GM23338 (cell line): ENCODE measurements at regions not wholly inside any gene's neighbourhood (a gene's known extent, or its start where the extent isn't known, plus 50 kb on each side); places are given as distances from the start of the nearest gene placed in this dataset.

Experiments used
- ETS1 ChIP-seq: IDR thresholded peaks from 2 replicates; pipeline ENCODE4 v1.6.1; 2016; ENCODE audit warnings: antibody characterized with exemption
- EZH2 ChIP-seq: fragments of 200-600 bp; sonication (generic); IDR thresholded peaks from one replicate; pipeline ENCODE4 v1.8.0; 2017; ENCODE audit warnings: antibody characterized with exemption, mild to moderate bottlenecking, low read depth; ENCODE audit not compliant: unreplicated experiment
- POLR2AphosphoS5 ChIP-seq: IDR thresholded peaks from 2 replicates; pipeline ENCODE4 v1.6.1; 2016; ENCODE audit warnings: antibody characterized with exemption, low read depth
- STAT1 ChIP-seq: IDR thresholded peaks from one replicate; pipeline ENCODE4 v1.6.1; 2016; ENCODE audit warnings: antibody characterized with exemption; ENCODE audit not compliant: unreplicated experiment
- ZNF114 ChIP-seq: fragments of 250-450 bp; sonication (Bioruptor Pico); IDR thresholded peaks from 2 replicates; pipeline ENCODE4 v1.5.0; 2020; ENCODE audit warnings: mild to moderate bottlenecking, moderate library complexity
- TF ChIP-seq, protein P1 (sequence below), 2 experiments: fragments of 200-600 bp in 1 of 2; sonication (generic) in 1 of 2; conservative IDR thresholded peaks; 2 replicates each; pipeline versions ENCODE4 v1.5.1 to v1.6.1; 2016 to 2017; ENCODE audit warnings: antibody characterized with exemption in 2 of 2, low read depth in 2 of 2, mild to moderate bottlenecking in 2 of 2, moderate library complexity in 1 of 2
- TF ChIP-seq, protein P2 (sequence below): IDR thresholded peaks from one replicate; pipeline ENCODE4 v1.6.1; 2018; ENCODE audit warnings: antibody characterized with exemption; ENCODE audit not compliant: unreplicated experiment

DNA sequence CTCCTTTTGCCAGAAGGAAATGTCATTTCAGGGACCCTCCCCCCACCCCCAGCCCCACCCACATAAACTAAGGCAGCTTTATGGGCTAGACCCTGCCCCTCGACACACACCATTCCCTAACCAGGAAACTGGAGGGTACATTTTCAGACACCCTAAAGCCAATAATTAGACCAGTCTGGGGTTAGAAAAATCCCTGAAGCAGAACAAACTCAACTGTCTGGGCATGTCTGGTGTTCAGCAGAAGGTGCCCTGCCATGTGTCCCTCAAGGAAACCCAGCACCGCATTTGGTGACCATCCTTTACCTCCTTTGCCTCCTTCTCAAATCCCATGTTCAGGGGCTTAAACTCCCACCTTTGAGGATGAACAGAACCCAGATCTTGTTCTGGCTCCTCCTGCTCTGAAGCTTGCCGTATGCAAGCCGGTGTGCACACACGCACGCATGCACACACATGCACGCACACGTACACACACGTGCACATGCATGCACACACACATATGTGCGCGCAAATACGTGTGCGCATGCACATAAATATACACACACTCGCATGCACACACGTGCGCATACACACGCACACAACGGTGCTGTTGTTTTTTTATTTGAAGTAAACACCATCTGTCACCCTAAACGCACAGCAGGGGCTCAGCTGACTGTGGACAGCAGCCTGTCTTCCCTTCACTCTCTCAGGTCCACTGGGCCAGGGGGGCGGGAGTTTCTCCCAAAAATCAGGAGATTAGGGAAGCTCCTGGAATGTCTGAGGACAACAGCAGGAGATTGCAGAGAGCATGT is 156.8 kb upstream of the TNRC6C start:
- TF ChIP-seq, protein P1, sequence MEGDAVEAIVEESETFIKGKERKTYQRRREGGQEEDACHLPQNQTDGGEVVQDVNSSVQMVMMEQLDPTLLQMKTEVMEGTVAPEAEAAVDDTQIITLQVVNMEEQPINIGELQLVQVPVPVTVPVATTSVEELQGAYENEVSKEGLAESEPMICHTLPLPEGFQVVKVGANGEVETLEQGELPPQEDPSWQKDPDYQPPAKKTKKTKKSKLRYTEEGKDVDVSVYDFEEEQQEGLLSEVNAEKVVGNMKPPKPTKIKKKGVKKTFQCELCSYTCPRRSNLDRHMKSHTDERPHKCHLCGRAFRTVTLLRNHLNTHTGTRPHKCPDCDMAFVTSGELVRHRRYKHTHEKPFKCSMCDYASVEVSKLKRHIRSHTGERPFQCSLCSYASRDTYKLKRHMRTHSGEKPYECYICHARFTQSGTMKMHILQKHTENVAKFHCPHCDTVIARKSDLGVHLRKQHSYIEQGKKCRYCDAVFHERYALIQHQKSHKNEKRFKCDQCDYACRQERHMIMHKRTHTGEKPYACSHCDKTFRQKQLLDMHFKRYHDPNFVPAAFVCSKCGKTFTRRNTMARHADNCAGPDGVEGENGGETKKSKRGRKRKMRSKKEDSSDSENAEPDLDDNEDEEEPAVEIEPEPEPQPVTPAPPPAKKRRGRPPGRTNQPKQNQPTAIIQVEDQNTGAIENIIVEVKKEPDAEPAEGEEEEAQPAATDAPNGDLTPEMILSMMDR (conservative IDR thresholded peaks at IDR 0.05; ENCODE audit: low read depth in 2 of 2): no peak
- TF ChIP-seq POLR2AphosphoS5 (no peak), EZH2 (no peak), ZNF114 (no peak), STAT1 (no peak), ETS1 (no peak)
- TF ChIP-seq, protein P2, sequence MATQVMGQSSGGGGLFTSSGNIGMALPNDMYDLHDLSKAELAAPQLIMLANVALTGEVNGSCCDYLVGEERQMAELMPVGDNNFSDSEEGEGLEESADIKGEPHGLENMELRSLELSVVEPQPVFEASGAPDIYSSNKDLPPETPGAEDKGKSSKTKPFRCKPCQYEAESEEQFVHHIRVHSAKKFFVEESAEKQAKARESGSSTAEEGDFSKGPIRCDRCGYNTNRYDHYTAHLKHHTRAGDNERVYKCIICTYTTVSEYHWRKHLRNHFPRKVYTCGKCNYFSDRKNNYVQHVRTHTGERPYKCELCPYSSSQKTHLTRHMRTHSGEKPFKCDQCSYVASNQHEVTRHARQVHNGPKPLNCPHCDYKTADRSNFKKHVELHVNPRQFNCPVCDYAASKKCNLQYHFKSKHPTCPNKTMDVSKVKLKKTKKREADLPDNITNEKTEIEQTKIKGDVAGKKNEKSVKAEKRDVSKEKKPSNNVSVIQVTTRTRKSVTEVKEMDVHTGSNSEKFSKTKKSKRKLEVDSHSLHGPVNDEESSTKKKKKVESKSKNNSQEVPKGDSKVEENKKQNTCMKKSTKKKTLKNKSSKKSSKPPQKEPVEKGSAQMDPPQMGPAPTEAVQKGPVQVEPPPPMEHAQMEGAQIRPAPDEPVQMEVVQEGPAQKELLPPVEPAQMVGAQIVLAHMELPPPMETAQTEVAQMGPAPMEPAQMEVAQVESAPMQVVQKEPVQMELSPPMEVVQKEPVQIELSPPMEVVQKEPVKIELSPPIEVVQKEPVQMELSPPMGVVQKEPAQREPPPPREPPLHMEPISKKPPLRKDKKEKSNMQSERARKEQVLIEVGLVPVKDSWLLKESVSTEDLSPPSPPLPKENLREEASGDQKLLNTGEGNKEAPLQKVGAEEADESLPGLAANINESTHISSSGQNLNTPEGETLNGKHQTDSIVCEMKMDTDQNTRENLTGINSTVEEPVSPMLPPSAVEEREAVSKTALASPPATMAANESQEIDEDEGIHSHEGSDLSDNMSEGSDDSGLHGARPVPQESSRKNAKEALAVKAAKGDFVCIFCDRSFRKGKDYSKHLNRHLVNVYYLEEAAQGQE: no peak
